ENCODE measurements at regions not wholly inside any gene's neighbourhood (a gene's known extent, or its start where the extent isn't known, plus 50 kb on each side); places are given as distances from the start of the nearest gene placed in this dataset.
"Not testable (repeated sequence)": the region's sequence is repeated elsewhere in the genome, so short reads cannot be mapped to it uniquely, and the experiment has no call there.

- DNase-seq: no peak
Measured at GRCh38 chr4:114310296-114310925, 288.2 kb upstream of the UGT8 start.

- no peak for DNase-seq
Measured at GRCh38 chr4:114311787-114312186, 286.8 kb upstream of the UGT8 start.

DNA sequence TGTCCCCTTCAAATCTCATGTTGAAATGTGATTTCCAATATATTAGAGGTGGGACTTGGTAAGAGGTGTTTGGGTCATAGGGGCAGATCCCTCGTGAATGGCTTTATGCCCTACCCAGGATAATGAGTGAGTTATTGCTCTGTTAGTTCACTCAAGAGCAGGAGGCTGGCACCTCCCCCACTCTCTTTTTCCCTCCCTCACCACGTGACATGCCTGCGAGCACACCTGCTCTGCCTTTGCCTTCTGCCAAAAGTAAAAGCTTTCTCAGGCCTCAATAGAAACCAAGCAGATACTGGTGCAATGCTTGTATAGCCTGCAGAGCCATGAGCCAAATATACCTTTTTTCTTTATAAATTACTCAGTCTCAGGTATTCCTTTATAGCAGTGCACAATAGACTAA is 286.3 kb upstream of the UGT8 start:
- no peak for DNase-seq

DNA sequence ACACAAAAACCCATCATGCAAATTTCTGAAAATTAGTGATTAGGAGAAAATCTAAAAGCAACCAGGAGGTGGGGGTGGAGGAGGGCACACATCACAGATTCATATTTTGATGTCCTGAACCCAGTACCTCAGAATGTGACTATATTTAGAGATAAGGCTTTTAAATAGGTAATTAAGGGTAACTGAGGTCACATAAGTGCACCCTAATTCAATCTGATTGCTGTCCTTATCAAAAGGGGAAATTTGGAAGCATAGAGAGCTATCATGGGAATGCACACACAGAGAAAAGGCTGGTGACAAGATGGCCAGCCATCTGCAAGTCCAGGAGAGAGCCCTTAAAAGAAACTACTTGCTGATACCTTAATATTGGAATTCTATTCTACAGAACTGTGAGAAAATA is 281.8 kb upstream of the UGT8 start:
- no peak for DNase-seq

GRCh38 chr4:114317564-114317963 is 281.0 kb upstream of the UGT8 start:
- DNase-seq: no peak

DNA sequence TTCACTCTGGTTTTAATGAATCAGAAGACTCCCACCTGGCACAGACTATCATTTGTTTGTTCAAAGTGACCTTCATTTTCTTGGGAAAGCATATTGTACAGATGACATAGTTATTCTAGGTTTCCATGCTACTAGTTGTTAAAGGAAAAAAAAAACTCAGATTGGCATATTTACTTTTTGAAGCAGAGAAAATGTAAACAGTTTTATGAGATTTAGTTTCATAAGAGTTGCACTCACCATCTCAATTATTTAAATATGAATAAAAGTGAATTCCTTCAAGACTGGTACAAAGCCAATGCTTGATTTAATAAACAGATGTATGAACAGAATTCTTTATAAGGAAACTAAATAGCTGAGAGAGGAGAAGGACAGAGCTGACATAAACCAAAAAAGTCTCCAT is 280.3 kb upstream of the UGT8 start:
- no peak for DNase-seq

- DNase-seq: no peak
Measured at GRCh38 chr4:114320126-114320525, 278.5 kb upstream of the UGT8 start.

DNA sequence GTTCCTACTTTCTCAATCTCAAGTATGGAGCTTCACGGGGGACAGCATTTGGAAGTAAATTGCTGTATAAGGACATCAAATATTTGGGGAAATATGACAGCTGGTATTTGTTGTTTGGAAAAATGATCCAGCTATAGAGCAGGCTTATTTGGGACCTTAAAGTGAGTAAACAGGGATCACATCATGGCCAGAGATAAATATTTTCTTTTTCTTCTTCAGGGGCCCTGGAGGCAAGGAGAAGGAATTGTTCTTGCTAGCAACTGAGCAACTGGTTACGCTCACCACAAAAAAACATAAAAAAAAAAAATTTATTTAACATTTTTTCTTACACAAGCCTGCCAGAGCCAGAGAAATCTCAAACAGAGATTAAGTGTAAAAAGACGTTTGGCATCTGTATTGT is 277.2 kb upstream of the UGT8 start:
- no peak for DNase-seq

- no peak for DNase-seq
Measured at GRCh38 chr4:114323841-114324240, 274.8 kb upstream of the UGT8 start.

DNA sequence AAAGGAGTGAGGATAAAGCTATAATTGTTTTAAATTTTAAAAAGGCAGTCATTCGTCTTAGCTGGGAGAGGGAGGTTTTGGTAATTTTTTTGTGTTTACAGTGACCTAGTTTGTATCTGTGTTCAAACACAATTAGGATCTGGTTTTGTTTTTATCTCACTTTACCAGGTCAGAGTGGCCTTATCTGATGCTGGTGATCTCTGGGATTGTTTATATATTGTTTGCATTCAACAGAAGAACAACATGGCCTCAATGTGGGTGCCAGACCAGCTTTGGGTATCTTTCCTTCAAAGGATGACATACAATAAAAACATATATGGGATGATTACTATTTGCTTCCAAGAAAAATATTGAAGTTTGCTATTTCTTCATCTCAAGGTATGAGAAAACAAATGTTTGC is 272.2 kb upstream of the UGT8 start:
- DNase-seq: no peak

- DNase-seq: no peak
Measured at GRCh38 chr4:114332119-114332518, 266.5 kb upstream of the UGT8 start.

DNA sequence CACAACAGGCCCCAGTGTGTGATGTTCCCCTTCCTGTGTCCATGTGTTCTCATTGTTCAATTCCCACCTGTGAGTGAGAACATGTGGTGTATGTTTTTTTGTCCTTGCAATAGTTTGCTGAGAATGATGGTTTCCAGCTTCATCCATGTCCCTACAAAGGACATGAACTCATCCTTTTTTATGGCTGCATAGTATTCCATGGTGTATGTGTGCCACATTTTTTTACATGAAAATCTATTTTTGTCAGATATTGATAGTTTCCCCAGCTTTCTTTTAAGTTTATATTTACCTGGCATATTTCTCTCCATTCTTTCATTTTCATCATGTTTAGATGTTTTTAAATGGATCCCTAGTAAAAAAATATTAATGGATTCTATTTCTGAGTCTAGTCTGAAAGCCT is 264.2 kb upstream of the UGT8 start:
- not testable (repeated sequence) for DNase-seq

- DNase-seq: no peak
Measured at GRCh38 chr4:114334884-114335330, 263.7 kb upstream of the UGT8 start.

DNA sequence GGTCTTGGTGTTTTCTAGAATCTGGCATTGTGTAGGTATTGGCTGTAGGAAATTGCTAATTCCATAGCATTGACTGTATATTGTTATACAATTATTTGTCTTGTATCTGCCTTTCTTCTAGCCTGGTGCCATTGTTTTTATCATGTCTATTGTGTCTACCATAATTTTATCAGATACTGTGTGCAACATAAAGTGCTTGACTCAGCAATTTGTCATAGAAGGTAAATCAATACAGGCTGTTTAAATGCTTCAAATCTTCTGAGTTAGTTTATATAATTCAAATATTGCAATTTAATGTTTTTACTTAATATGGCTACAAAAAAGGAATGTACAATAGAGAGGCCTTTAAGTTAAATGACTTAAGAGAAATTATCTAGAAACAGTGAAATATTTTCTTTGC is 263.3 kb upstream of the UGT8 start:
- DNase-seq: no peak

DNA sequence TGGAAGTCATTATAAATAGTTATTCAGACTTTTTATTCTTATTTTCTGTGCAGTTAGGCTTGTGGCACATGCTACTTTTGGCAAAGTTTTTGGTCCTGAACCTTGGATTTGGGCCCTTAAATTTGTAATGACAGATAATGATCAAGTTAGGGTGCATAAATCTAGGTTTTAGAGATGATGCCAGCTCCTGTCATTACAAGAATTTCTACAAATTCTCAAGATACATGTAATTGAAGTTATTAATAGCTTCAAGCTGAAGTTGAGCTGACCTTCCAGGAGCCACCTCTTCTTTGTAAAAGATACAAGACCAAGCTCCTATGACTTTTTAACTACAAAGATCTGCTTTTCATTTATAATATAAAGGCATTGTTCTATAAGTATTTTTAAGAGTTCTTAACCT is 255.6 kb upstream of the UGT8 start:
- no peak for DNase-seq

GRCh38 chr4:114349543-114350175 is 248.9 kb upstream of the UGT8 start:
- DNase-seq: no peak

- DNase-seq: no peak
Measured at GRCh38 chr4:114358901-114359300, 239.7 kb upstream of the UGT8 start.

GRCh38 chr4:114361249-114361648 is 237.4 kb upstream of the UGT8 start:
- DNase-seq: no peak

- DNase-seq: no peak
Measured at GRCh38 chr4:114364857-114365256, 233.8 kb upstream of the UGT8 start.

GRCh38 chr4:114365591-114365990 is 233.0 kb upstream of the UGT8 start:
- no peak for DNase-seq

DNA sequence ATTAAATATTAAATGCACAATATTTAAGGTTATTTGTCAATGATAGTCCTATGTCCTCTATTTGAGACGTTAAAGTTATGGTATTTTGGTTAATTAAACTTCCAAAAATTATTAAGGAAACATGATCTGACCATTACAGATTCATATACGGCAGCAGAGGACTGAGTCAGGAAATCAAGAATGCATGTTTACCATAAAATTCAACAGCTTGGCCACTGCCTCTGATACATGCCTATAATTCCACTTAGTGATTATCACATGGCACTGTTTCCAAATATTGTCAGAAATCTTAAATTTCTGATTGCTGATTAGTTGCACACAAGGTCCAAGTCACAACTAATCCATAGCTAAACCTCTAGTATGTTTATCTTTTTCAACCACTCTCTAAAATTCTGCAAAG is 232.2 kb upstream of the UGT8 start:
- no peak for DNase-seq

DNA sequence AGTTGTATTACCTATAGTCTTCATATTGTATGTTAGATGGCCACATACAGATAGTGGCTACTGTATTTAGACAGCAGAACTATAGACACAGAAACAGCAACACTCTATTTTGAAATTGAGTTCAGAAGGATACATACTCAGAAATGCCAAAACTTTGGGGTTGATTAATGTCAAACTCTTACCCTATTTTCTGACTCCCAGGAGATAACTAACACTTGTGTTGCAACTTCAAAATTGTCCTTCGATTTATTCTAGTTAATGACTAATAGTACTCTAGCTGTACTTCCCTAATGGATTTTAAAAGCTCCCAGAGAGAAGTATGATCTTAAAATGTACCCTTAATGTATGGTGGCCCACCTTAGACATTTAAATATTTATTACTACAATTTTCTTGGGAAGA is 229.9 kb upstream of the UGT8 start:
- no peak for DNase-seq

DNA sequence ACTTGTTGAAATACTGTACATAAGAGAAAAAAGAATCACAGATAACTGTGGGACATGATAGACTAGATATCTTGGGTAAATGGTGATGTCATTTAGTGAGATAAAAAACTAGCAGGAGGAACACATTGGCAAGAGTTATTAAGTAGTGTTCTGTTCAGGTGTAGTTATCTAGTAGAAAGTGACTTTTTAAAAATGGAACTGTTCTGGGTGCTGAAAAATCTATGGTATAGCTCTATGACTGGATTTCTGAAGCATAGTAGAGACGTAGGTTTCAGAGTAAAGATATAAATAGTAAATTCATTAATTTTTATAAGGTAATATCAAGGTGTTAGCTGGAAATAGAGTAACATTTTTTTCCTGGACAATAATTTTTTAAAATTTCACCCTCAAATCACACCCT is 225.1 kb upstream of the UGT8 start:
- DNase-seq: no peak

- DNase-seq: no peak
Measured at GRCh38 chr4:114378305-114378903, 220.2 kb upstream of the UGT8 start.

DNA sequence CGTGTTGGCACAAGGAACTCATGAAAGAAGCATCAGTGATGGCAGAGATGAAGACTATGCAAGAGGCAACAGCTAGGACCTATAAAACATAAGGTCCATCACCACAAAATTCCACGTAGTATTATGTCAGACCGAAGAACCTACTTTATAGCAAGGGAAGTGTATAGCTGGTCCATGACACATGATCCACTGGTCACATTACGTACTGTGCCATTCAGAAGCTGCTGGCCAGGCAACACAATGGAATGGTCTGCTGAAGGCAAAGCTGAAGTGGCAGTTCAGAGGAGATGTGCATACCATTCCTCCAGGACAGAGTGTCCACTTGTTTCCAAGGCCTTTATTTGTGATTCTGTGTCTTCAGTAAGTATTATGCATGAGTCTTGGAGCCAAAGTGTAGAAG is 215.5 kb upstream of the UGT8 start:
- no peak for DNase-seq

Measured in NCI-H1694 treated with DMSO at 0.1 percent for 48 hours (cell line).